AG04449 (cell line): ENCODE measurements at regions not wholly inside any gene's neighbourhood (a gene's known extent, or its start where the extent isn't known, plus 50 kb on each side); places are given as distances from the start of the nearest gene placed in this dataset.
"Not testable (repeated sequence)": the region's sequence is repeated elsewhere in the genome, so short reads cannot be mapped to it uniquely, and the experiment has no call there.

Experiments
- CTCF ChIA-PET: fragments of 350-600 bp; formaldehyde crosslinking; extraction: SDS; loops from one replicate; lab custom pipeline; 2021; ENCODE audit warnings: antibody characterized with exemption; lab: Yijun Ruan, JAX
- POLR2A ChIA-PET: fragments of 400-600, 350-600 bp; formaldehyde crosslinking; extraction: SDS; loops from one replicate; lab custom pipeline; 2020; ENCODE audit warnings: antibody characterized with exemption, inconsistent platforms; lab: Yijun Ruan, JAX
- DNase-seq: peaks from one replicate; pipeline ENCODE4 v3.0.0-alpha.2; 2010; ENCODE audit warnings: low read depth, low spot score
- H3K4me3 ChIP-seq: 2 replicates; pipeline ENCODE4 v1.5.1; 2011; ENCODE audit warnings: low read depth, mild to moderate bottlenecking, control low read depth, low read length
- CTCF ChIP-seq: IDR thresholded peaks from one replicate; pipeline ENCODE4 v1.5.1; 2011; ENCODE audit warnings: mild to moderate bottlenecking, moderate library complexity, low read length, control low read depth, inconsistent platforms; ENCODE audit not compliant: insufficient read depth; ENCODE audit errors: missing control alignments

- H3K4me3 ChIP-seq: no peak overlapping the region
- TF ChIP-seq CTCF: no peak
- POLR2A ChIA-PET: no interaction called here
- CTCF ChIA-PET: no interaction called here
- DNase-seq: no peak
Observed at GRCh38 chr9:17881371-17881770, 302.5 kb downstream of the SH3GL2 start.

GRCh38 chr9:17882688-17883594 lies 304.1 kb downstream of the SH3GL2 start:
- CTCF ChIA-PET: no interaction called here
- no peak for TF ChIP-seq CTCF
- no peak overlapping the region for H3K4me3 ChIP-seq
- DNase-seq: no peak
- POLR2A ChIA-PET: no interaction called here

GRCh38 chr9:17888066-17888465 lies 309.2 kb downstream of the SH3GL2 start:
- H3K4me3 ChIP-seq: no peak overlapping the region
- CTCF ChIA-PET: no interaction called here
- TF ChIP-seq CTCF: no peak
- POLR2A ChIA-PET: no interaction called here
- no peak for DNase-seq

- CTCF ChIA-PET, POLR2A ChIA-PET, H3K4me3 ChIP-seq, DNase-seq: not testable (repeated sequence)
Observed at GRCh38 chr9:17888964-17889363, 310.1 kb downstream of the SH3GL2 start.

GRCh38 chr9:17894501-17895160 lies 315.8 kb downstream of the SH3GL2 start:
- POLR2A ChIA-PET: no interaction called here
- H3K4me3 ChIP-seq: no peak overlapping the region
- TF ChIP-seq CTCF: no peak
- CTCF ChIA-PET: no interaction called here
- no peak for DNase-seq

- no peak for DNase-seq
- no peak for TF ChIP-seq CTCF
- no peak overlapping the region for H3K4me3 ChIP-seq
- POLR2A ChIA-PET: no interaction called here
- CTCF ChIA-PET: no interaction called here
Observed at GRCh38 chr9:17900606-17901005, 321.7 kb downstream of the SH3GL2 start.
